ENCODE measurements at regions not wholly inside any gene's neighbourhood (a gene's known extent, or its start where the extent isn't known, plus 50 kb on each side); places are given as distances from the start of the nearest gene placed in this dataset.

GRCh38 chr2:234292962-234293243 is 204.0 kb downstream of the ARL4C start:
- TF ChIP-seq CTCF (IDR thresholded peaks at IDR 0.05; ENCODE audit: extremely low read depth in 1 of 2, insufficient read depth in 1 of 2, low read depth in 1 of 2, low read length in 2 of 2) (no peak), MAX (IDR thresholded peaks at IDR 0.05; ENCODE audit: insufficient read depth, insufficient read length) (no peak)
